ENCODE measurements at regions not wholly inside any gene's neighbourhood (a gene's known extent, or its start where the extent isn't known, plus 50 kb on each side); places are given as distances from the start of the nearest gene placed in this dataset.

- DNase-seq = peak; percentile 62
Measured at GRCh38 chr4:138919094-138919936, 96.3 kb upstream of the NOCT start.

GRCh38 chr4:138918169-138918869 lies 97.3 kb upstream of the NOCT start:
- no peak for DNase-seq

- DNase-seq = no peak
Measured at GRCh38 chr4:138916763-138917162, 98.8 kb upstream of the NOCT start.

GRCh38 chr4:138915756-138916155 lies 99.8 kb upstream of the NOCT start:
- DNase-seq = no peak

- DNase-seq = no peak
Measured at GRCh38 chr4:138912704-138913340, 102.8 kb upstream of the NOCT start.

GRCh38 chr4:138911909-138912703 lies 103.5 kb upstream of the NOCT start:
- DNase-seq = no peak

- DNase-seq = peak; percentile 29
Measured at GRCh38 chr4:138910914-138911336, 104.7 kb upstream of the NOCT start.

GRCh38 chr4:138910195-138910913 lies 105.2 kb upstream of the NOCT start:
- no peak for DNase-seq

GRCh38 chr4:138909587-138909986 lies 106.0 kb upstream of the NOCT start:
- DNase-seq = no peak

- no peak for DNase-seq
Measured at GRCh38 chr4:138908134-138908533, 107.4 kb upstream of the NOCT start.

GRCh38 chr4:138907174-138907573 lies 108.4 kb upstream of the NOCT start:
- no peak for DNase-seq

- no peak for DNase-seq
Measured at GRCh38 chr4:138904793-138905192, 110.8 kb upstream of the NOCT start.

- no peak for DNase-seq
Measured at GRCh38 chr4:138903185-138903584, 112.4 kb upstream of the NOCT start.

- DNase-seq = no peak
Measured at GRCh38 chr4:138902705-138903104, 112.9 kb upstream of the NOCT start.

GRCh38 chr4:138901177-138901576 lies 114.4 kb upstream of the NOCT start:
- DNase-seq = no peak

- no peak for DNase-seq
Measured at GRCh38 chr4:138899999-138900398, 115.6 kb upstream of the NOCT start.

GRCh38 chr4:138898282-138898681 lies 117.3 kb upstream of the NOCT start:
- no peak for DNase-seq

GRCh38 chr4:138897811-138898226 lies 117.8 kb upstream of the NOCT start:
- no peak for DNase-seq

GRCh38 chr4:138894709-138895108 lies 120.9 kb upstream of the NOCT start:
- no peak for DNase-seq

- DNase-seq = no peak
Measured at GRCh38 chr4:138894011-138894410, 121.6 kb upstream of the NOCT start.

GRCh38 chr4:138892483-138893407 lies 122.8 kb upstream of the NOCT start:
- no peak for DNase-seq

All from NCI-H1694 treated with DMSO at 0.1 percent for 48 hours (cell line).